Endothelial cell of umbilical vein (primary cell): ENCODE measurements at regions not wholly inside any gene's neighbourhood (a gene's known extent, or its start where the extent isn't known, plus 50 kb on each side); places are given as distances from the start of the nearest gene placed in this dataset.

Experiments used
- BruUV-seq: library from RNA; stranded (reverse); fragments of 400-500 nt; replicated peaks from 2 replicates; lab custom pipeline; 2021; lab: Mats Ljungman, UMichigan
- CTCF ChIA-PET: fragments of 300-600, 350-600 bp; sonication (Branson Sonifier 250); formaldehyde crosslinking; loops from one replicate; lab custom pipeline; 2021; ENCODE audit warnings: antibody characterized with exemption, inconsistent platforms; lab: Charles Lee
- POLR2A ChIA-PET: fragments of 300-600, 350-600 bp; sonication (Branson Sonifier 250); formaldehyde crosslinking; loops from one replicate; lab custom pipeline; 2021; ENCODE audit warnings: antibody characterized with exemption, inconsistent platforms; lab: Charles Lee
- DNase-seq: peaks from one replicate; pipeline ENCODE4 v3.0.0-alpha.2; 2011; ENCODE audit warnings: low read depth, low spot score
- FAIRE-seq: peaks from 2 replicates; lab custom pipeline; 2011; peaks lifted over from hg19 to GRCh38; lab: Jason Lieb, UNC
- H2AFZ ChIP-seq: 2 replicates; pipeline ENCODE4 v1.6.0; 2012; ENCODE audit warnings: low read depth, low read length, control low read depth, inconsistent platforms
- H3K27ac ChIP-seq: 2 replicates; pipeline ENCODE4 v1.5.1; 2011; ENCODE audit warnings: low read depth, mild to moderate bottlenecking, control low read depth, low read length, moderate library complexity; ENCODE audit not compliant: insufficient read depth
- H3K27me3 ChIP-seq, 2 experiments: 2 replicates each; pipeline versions ENCODE4 v1.6.0 to v1.6.1; 2011; ENCODE audit warnings: low read length in 2 of 2, mixed read lengths in 1 of 2; ENCODE audit not compliant: control insufficient read depth in 2 of 2, insufficient read depth in 2 of 2
- H3K36me3 ChIP-seq, 2 experiments: 2 replicates in 1 of 2; 3 replicates in 1 of 2; pipeline ENCODE4 v1.5.1; 2011; ENCODE audit warnings: low read length in 2 of 2, mild to moderate bottlenecking in 1 of 2, moderate library complexity in 1 of 2; ENCODE audit not compliant: control insufficient read depth in 2 of 2, insufficient read depth in 2 of 2; ENCODE audit errors: extremely low read depth in 1 of 2
- H3K4me1 ChIP-seq: 3 replicates; pipeline ENCODE4 v1.5.1; 2011; ENCODE audit warnings: mild to moderate bottlenecking, low read length; ENCODE audit not compliant: control insufficient read depth, insufficient read depth; ENCODE audit errors: extremely low read depth
- H3K4me2 ChIP-seq: 2 replicates; pipeline ENCODE4 v1.6.1; 2011; ENCODE audit warnings: low read length, control low read depth, mixed read lengths; ENCODE audit not compliant: insufficient read depth
- H3K4me3 ChIP-seq, 3 experiments: fragments of 200-600 bp in 1 of 3; sonication (generic), shearing (Covaris generic) in 1 of 3; replicated peaks in 1 of 3; 2 replicates each; pipeline ENCODE4 v1.5.1; 2011 to 2016; ENCODE audit warnings: control low read depth in 3 of 3, low read length in 3 of 3, mild to moderate bottlenecking in 2 of 3, inconsistent platforms in 1 of 3, low read depth in 1 of 3, moderate library complexity in 1 of 3; ENCODE audit not compliant: insufficient read depth in 1 of 3
- H3K79me2 ChIP-seq: 2 replicates; pipeline ENCODE4 v1.6.0; 2012; ENCODE audit warnings: low read length, inconsistent platforms; ENCODE audit not compliant: control insufficient read depth, insufficient read depth
- H3K9ac ChIP-seq: replicated peaks from 2 replicates; pipeline ENCODE3; 2011; ENCODE audit warnings: low read length, control low read depth; ENCODE audit not compliant: insufficient read depth; ENCODE audit errors: extremely low read depth
- H3K9me1 ChIP-seq: replicated peaks from 3 replicates; pipeline ENCODE4 v1.6.0; 2011; ENCODE audit warnings: mild to moderate bottlenecking, low read length; ENCODE audit not compliant: control insufficient read depth, insufficient read depth; ENCODE audit errors: extremely low read depth
- H3K9me3 ChIP-seq: replicated peaks from 2 replicates; pipeline ENCODE4 v1.5.1; 2012; ENCODE audit warnings: low read length, inconsistent platforms; ENCODE audit not compliant: control insufficient read depth, insufficient read depth
- H4K20me1 ChIP-seq: replicated peaks from 2 replicates; pipeline ENCODE3; 2011; ENCODE audit warnings: mild to moderate bottlenecking, low read length; ENCODE audit not compliant: control insufficient read depth, insufficient read depth; ENCODE audit errors: extremely low read depth
- EZH2 ChIP-seq: IDR thresholded peaks from 2 replicates; pipeline ENCODE4 v1.6.1; 2012; ENCODE audit warnings: borderline replicate concordance, low read depth, mild to moderate bottlenecking, moderate library complexity, low read length, inconsistent platforms; ENCODE audit not compliant: severe bottlenecking
- FOS ChIP-seq: IDR thresholded peaks from 2 replicates; pipeline ENCODE4 v1.6.1; 2011; ENCODE audit warnings: mild to moderate bottlenecking, low read length, moderate library complexity, borderline replicate concordance; ENCODE audit not compliant: insufficient read depth
- JUN ChIP-seq: IDR thresholded peaks from 2 replicates; pipeline ENCODE4 v1.6.1; 2011; ENCODE audit warnings: borderline replicate concordance, low read depth; ENCODE audit not compliant: insufficient read length, insufficient read depth
- MYC ChIP-seq: IDR thresholded peaks from one replicate; pipeline ENCODE4 v1.6.1; 2011; ENCODE audit warnings: mild to moderate bottlenecking, low read depth, low read length
- POLR2AphosphoS5 ChIP-seq: IDR thresholded peaks from 2 replicates; pipeline ENCODE4 v1.6.1; 2012; ENCODE audit warnings: low read depth, mild to moderate bottlenecking, control low read depth, low read length, moderate library complexity; ENCODE audit not compliant: insufficient read depth
- dilution Hi-C: fragments of 300-500 bp; cut with MboI; formaldehyde crosslinking; loops from one replicate; pipeline ENCODE4 v1.15.0; 2019; ENCODE audit warnings: low sequenced_read_pairs; ENCODE audit not compliant: extremely low pct_ligation_motif_present
- intact Hi-C: fragments of 100-400 bp; cut with micrococcal nuclease; formaldehyde crosslinking; loops from one replicate; pipeline ENCODE4 v1.10.0; 2022
- TF ChIP-seq, protein P1 (sequence below): IDR thresholded peaks from 2 replicates; pipeline ENCODE4 v1.6.1; 2011; ENCODE audit not compliant: insufficient read depth, insufficient read length
- TF ChIP-seq, protein P2 (sequence below), 2 donors: IDR thresholded peaks; 1 replicate in 1 of 2; 2 replicates in 1 of 2; pipeline ENCODE4 v1.5.1; 2011; ENCODE audit warnings: low read length in 2 of 2, mild to moderate bottlenecking in 2 of 2, moderate library complexity in 2 of 2, control low read depth in 1 of 2, inconsistent platforms in 1 of 2, low read depth in 1 of 2; ENCODE audit not compliant: insufficient read depth in 1 of 2; ENCODE audit errors: extremely low read depth in 1 of 2

DNA sequence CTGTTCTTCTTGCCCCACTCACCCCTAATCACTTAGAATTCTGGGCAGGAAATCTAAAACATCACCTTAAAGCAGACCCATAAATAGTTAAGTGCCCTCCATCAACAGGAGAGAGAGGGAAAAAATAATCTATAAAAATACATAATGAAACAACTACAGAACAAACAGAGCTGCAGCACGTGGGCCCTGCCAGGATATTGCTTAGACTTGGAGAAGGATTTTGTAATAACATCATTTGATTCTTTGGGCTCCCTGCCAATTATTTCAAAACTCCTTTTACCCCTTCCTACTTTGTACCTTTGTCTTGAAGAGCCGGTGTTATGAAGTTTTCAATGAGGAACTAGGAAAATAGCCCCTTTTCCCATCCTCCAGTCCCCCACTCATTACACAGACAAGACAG, 130.6 kb upstream of the TOX3 start:
- no peaks in the 10 kb centered on the region for H3K9me1 ChIP-seq
- peaks cover 5% of the 10 kb centered on the region for H3K9me3 ChIP-seq
- no peaks in the 10 kb centered on the region for H3K79me2 ChIP-seq
- no peaks in the 10 kb centered on the region for H3K27me3 ChIP-seq
- H3K4me3 ChIP-seq = no peak overlapping the region
- intact Hi-C loops = no loop called here
- H2AFZ ChIP-seq = no peak overlapping the region
- H3K4me2 ChIP-seq = no peak overlapping the region
- DNase-seq = no peak
- FAIRE-seq = no peak
- no peak for TF ChIP-seq JUN
- no peak for TF ChIP-seq EZH2
- no peak for TF ChIP-seq POLR2AphosphoS5
- TF ChIP-seq MYC = no peak
- TF ChIP-seq, protein P1, sequence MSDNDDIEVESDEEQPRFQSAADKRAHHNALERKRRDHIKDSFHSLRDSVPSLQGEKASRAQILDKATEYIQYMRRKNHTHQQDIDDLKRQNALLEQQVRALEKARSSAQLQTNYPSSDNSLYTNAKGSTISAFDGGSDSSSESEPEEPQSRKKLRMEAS = no peak
- TF ChIP-seq, protein P2, sequence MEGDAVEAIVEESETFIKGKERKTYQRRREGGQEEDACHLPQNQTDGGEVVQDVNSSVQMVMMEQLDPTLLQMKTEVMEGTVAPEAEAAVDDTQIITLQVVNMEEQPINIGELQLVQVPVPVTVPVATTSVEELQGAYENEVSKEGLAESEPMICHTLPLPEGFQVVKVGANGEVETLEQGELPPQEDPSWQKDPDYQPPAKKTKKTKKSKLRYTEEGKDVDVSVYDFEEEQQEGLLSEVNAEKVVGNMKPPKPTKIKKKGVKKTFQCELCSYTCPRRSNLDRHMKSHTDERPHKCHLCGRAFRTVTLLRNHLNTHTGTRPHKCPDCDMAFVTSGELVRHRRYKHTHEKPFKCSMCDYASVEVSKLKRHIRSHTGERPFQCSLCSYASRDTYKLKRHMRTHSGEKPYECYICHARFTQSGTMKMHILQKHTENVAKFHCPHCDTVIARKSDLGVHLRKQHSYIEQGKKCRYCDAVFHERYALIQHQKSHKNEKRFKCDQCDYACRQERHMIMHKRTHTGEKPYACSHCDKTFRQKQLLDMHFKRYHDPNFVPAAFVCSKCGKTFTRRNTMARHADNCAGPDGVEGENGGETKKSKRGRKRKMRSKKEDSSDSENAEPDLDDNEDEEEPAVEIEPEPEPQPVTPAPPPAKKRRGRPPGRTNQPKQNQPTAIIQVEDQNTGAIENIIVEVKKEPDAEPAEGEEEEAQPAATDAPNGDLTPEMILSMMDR (IDR thresholded peaks at IDR 0.05; ENCODE audit: extremely low read depth in 1 of 2, insufficient read depth in 1 of 2, low read depth in 1 of 2, low read length in 2 of 2) = no peak
- no peak for TF ChIP-seq FOS
- no TSS peak for BruUV-seq
- no peak overlapping the region for H3K27ac ChIP-seq
- no peak overlapping the region for H3K9ac ChIP-seq
- ChIA-PET POLR2A (no interaction called here), CTCF (no interaction called here)
- no peaks in the 10 kb centered on the region for H4K20me1 ChIP-seq
- dilution Hi-C loops = no loop called here
- no peaks in the 10 kb centered on the region for H3K36me3 ChIP-seq
- H3K4me1 ChIP-seq = no peaks in the 10 kb centered on the region
